B cell (primary cell): ENCODE measurements at regions not wholly inside any gene's neighbourhood (a gene's known extent, or its start where the extent isn't known, plus 50 kb on each side); places are given as distances from the start of the nearest gene placed in this dataset.

ENCODE experiments used
- ATAC-seq: fragments of 200-7000 bp; cut with Tn5 transposase; one replicate; pipeline ENCODE4 v1.10.0; 2021; ENCODE audit warnings: low read depth, mild to moderate bottlenecking, moderate number of reproducible peaks, moderate library complexity
- CTCF ChIA-PET: fragments of 350-600 bp; sonication (Branson Sonifier 250); formaldehyde crosslinking; loops from one replicate; lab custom pipeline; 2021; ENCODE audit warnings: antibody characterized with exemption, inconsistent platforms; lab: Charles Lee
- POLR2A ChIA-PET: fragments of 350-600 bp; sonication (Branson Sonifier 250); formaldehyde crosslinking; loops from one replicate; lab custom pipeline; 2021; ENCODE audit warnings: antibody characterized with exemption; lab: Charles Lee
- DNase-seq: peaks from one replicate; pipeline ENCODE4 v3.0.0; 2013
- H2AFZ ChIP-seq: 2 replicates; pipeline ENCODE4 v1.6.1; 2012; ENCODE audit warnings: mild to moderate bottlenecking, low read depth, low read length; ENCODE audit not compliant: insufficient read depth, poor library complexity, severe bottlenecking
- H3K27ac ChIP-seq, 2 donors: 1 replicate in 1 of 2; 2 replicates in 1 of 2; pipeline ENCODE4 v1.5.1; 2012 to 2013; ENCODE audit warnings: low read length in 2 of 2, mild to moderate bottlenecking in 2 of 2, moderate library complexity in 1 of 2
- H3K27me3 ChIP-seq, 4 experiments: fragments of 200-600 bp in 1 of 4; sonication (generic) in 1 of 4; replicated peaks in 1 of 4; 1 replicate in 2 of 4; 2 replicates in 2 of 4; pipeline versions ENCODE4 v1.6.1 to v1.7.0; 2013 to 2016; ENCODE audit warnings: low read length in 3 of 4, mild to moderate bottlenecking in 2 of 4, mixed read lengths in 1 of 4, moderate library complexity in 1 of 4; ENCODE audit not compliant: insufficient read depth in 4 of 4, control insufficient read depth in 3 of 4; ENCODE audit errors: control extremely low read depth in 1 of 4
- H3K36me3 ChIP-seq, 2 experiments: replicated peaks in 1 of 2; 1 replicate in 1 of 2; 2 replicates in 1 of 2; pipeline versions ENCODE4 v1.6.1 to v1.7.1; 2013; ENCODE audit warnings: low read length in 1 of 2; ENCODE audit not compliant: insufficient read depth in 2 of 2, control insufficient read depth in 1 of 2; ENCODE audit errors: control extremely low read depth in 1 of 2, extremely low read depth in 1 of 2
- H3K4me1 ChIP-seq, 2 donors: fragments of 200-600 bp in 1 of 2; sonication (generic) in 1 of 2; 1 replicate in 1 of 2; 2 replicates in 1 of 2; pipeline versions ENCODE4 v1.5.1 to v1.6.1; 2013 to 2017; ENCODE audit warnings: low read length in 2 of 2; ENCODE audit not compliant: control insufficient read depth in 2 of 2, insufficient read depth in 2 of 2
- H3K4me2 ChIP-seq: replicated peaks from 2 replicates; pipeline ENCODE3; 2012; ENCODE audit warnings: mild to moderate bottlenecking, low read depth, low read length; ENCODE audit not compliant: poor library complexity, severe bottlenecking
- H3K4me3 ChIP-seq, 5 experiments: fragments of 200-600 bp in 1 of 5; sonication (generic) in 1 of 5; 1 replicate in 3 of 5; 2 replicates in 2 of 5; pipeline versions ENCODE4 v1.5.1 to v1.7.0; 2011 to 2016; ENCODE audit warnings: low read length in 4 of 5, mild to moderate bottlenecking in 4 of 5, low read depth in 2 of 5, control low read depth in 1 of 5, moderate library complexity in 1 of 5; ENCODE audit not compliant: insufficient read depth in 1 of 5; ENCODE audit errors: control extremely low read depth in 1 of 5, extremely low read depth in 1 of 5
- H3K79me2 ChIP-seq: fragments of 200-600 bp; sonication (generic); one replicate; pipeline ENCODE4 v1.6.0; 2016; ENCODE audit warnings: low read length; ENCODE audit not compliant: control insufficient read depth, insufficient read depth
- H3K9ac ChIP-seq: fragments of 200-600 bp; sonication (generic); 2 replicates; pipeline ENCODE4 v1.6.1; 2017; ENCODE audit warnings: mild to moderate bottlenecking, low read length, moderate library complexity
- H3K9me3 ChIP-seq, 3 donors: one replicate each; pipeline versions ENCODE4 v1.6.1 to v1.7.1; 2013; ENCODE audit warnings: low read length in 2 of 3; ENCODE audit not compliant: control insufficient read depth in 2 of 3, insufficient read depth in 1 of 3; ENCODE audit errors: control extremely low read depth in 1 of 3
- H4K20me1 ChIP-seq: 2 replicates; pipeline ENCODE4 v1.6.0; 2012; ENCODE audit warnings: mild to moderate bottlenecking, low read length; ENCODE audit not compliant: insufficient read depth, control insufficient read depth, poor library complexity, severe bottlenecking
- H3K27ac Mint-ChIP-seq: one replicate; pipeline ENCODE4 v1.8.0; 2021; ENCODE audit warnings: mixed read lengths
- H3K27me3 Mint-ChIP-seq: one replicate; pipeline ENCODE4 v1.8.0; 2021; ENCODE audit warnings: mixed read lengths
- H3K4me1 Mint-ChIP-seq: one replicate; pipeline ENCODE4 v1.8.0; 2021; ENCODE audit warnings: mixed read lengths
- H3K4me3 Mint-ChIP-seq: one replicate; pipeline ENCODE4 v1.8.0; 2021; ENCODE audit warnings: mixed read lengths
- H3K9me3 Mint-ChIP-seq: one replicate; pipeline ENCODE4 v1.8.0; 2022; ENCODE audit warnings: mixed read lengths; ENCODE audit not compliant: insufficient read depth
- CTCF ChIP-seq: fragments of 200-600 bp; IDR thresholded peaks from one replicate; pipeline ENCODE4 v1.8.0; 2022; ENCODE audit warnings: antibody characterized with exemption, mild to moderate bottlenecking
- EZH2 ChIP-seq: IDR thresholded peaks from 2 replicates; pipeline ENCODE4 v1.6.1; 2012; ENCODE audit warnings: borderline replicate concordance, low read depth, mild to moderate bottlenecking, moderate library complexity, low read length; ENCODE audit not compliant: insufficient read depth, poor library complexity, severe bottlenecking
- WGBS: methylation state at CpG from one replicate; pipeline ENCODE4 v1.1.5; 2013; ENCODE audit warnings: missing lambda C conversion rate; ENCODE audit not compliant: insufficient coverage; 5-methylcytosine and 5-hydroxymethylcytosine counted together
- intact Hi-C: fragments of 100-400 bp; cut with micrococcal nuclease; formaldehyde crosslinking; loops from one replicate; pipeline ENCODE4 v1.10.0; 2022

- ATAC-seq (no peak), DNase-seq (no peak)
- intact Hi-C loops: no loop called here
- no peaks in the 10 kb centered on the region for H3K4me1 Mint-ChIP-seq
- Histone ChIP-seq H3K4me2 (no peak overlapping the region), H3K36me3 (no peaks in the 10 kb centered on the region), H3K4me3 (no peak overlapping the region), H3K79me2 (no peaks in the 10 kb centered on the region), H2AFZ (no peak overlapping the region), H3K9me3 (peaks cover 0 to 15% (median 0%) of the 10 kb centered on the region in 3 donors), H4K20me1 (no peaks in the 10 kb centered on the region), H3K27me3 (no peaks in the 10 kb centered on the region), H3K4me1 (no peaks in the 10 kb centered on the region), H3K27ac (no peak overlapping the region), H3K9ac (no peak overlapping the region)
- no peak overlapping the region for H3K27ac Mint-ChIP-seq
- 84% methylated on average over 5 of the region's 7 CpGs for WGBS
- peaks cover 3% of the 10 kb centered on the region for H3K9me3 Mint-ChIP-seq
- TF ChIP-seq EZH2: no peak
- TF ChIP-seq CTCF: no peak
- H3K4me3 Mint-ChIP-seq: no peak overlapping the region
- ChIA-PET POLR2A (no interaction called here), CTCF (no interaction called here)
- no peaks in the 10 kb centered on the region for H3K27me3 Mint-ChIP-seq
Measured at GRCh38 chr18:77960791-77961410, 711.3 kb downstream of the GALR1 start.

- Histone ChIP-seq H3K27me3 (no peaks in the 10 kb centered on the region), H3K36me3 (no peaks in the 10 kb centered on the region), H2AFZ (no peak overlapping the region), H4K20me1 (no peaks in the 10 kb centered on the region), H3K9ac (no peak overlapping the region), H3K9me3 (peaks cover 0 to 28% (median 0%) of the 10 kb centered on the region in 3 donors), H3K4me1 (no peaks in the 10 kb centered on the region), H3K4me3 (no peak overlapping the region), H3K4me2 (no peak overlapping the region), H3K79me2 (no peaks in the 10 kb centered on the region), H3K27ac (no peak overlapping the region)
- H3K27me3 Mint-ChIP-seq: no peaks in the 10 kb centered on the region
- no peaks in the 10 kb centered on the region for H3K4me1 Mint-ChIP-seq
- TF ChIP-seq CTCF (no peak), EZH2 (no peak)
- intact Hi-C loops: no loop called here
- 70% methylated on average over 5 of the region's 5 CpGs for WGBS
- ChIA-PET POLR2A (no interaction called here), CTCF (no interaction called here)
- H3K27ac Mint-ChIP-seq: no peak overlapping the region
- no peaks in the 10 kb centered on the region for H3K9me3 Mint-ChIP-seq
- H3K4me3 Mint-ChIP-seq: no peak overlapping the region
- no peak for ATAC-seq
- DNase-seq: no peak
Measured at GRCh38 chr18:77967071-77967470, 717.4 kb downstream of the GALR1 start.
